ENCODE measurements at regions not wholly inside any gene's neighbourhood (a gene's known extent, or its start where the extent isn't known, plus 50 kb on each side); places are given as distances from the start of the nearest gene placed in this dataset.

- DNase-seq, result no peak
These were observed 86.2 kb downstream of the TSPAN8 start for GRCh38 chr12:71071536-71072097.

GRCh38 chr12:71070416-71071128 lies 87.2 kb downstream of the TSPAN8 start:
- no peak for DNase-seq

GRCh38 chr12:71069311-71069710 lies 88.5 kb downstream of the TSPAN8 start:
- DNase-seq, result no peak

GRCh38 chr12:71063087-71063486 lies 94.7 kb downstream of the TSPAN8 start:
- DNase-seq, result no peak

- no peak for DNase-seq
These were observed 96.3 kb downstream of the TSPAN8 start for GRCh38 chr12:71061451-71061850.

- DNase-seq, result no peak
These were observed 97.4 kb downstream of the TSPAN8 start for GRCh38 chr12:71060426-71060825.

GRCh38 chr12:71057330-71057729 lies 100.5 kb downstream of the TSPAN8 start:
- DNase-seq, result no peak

- DNase-seq, result no peak
These were observed 103.2 kb downstream of the TSPAN8 start for GRCh38 chr12:71054551-71054950.

- DNase-seq, result no peak
These were observed 111.6 kb downstream of the TSPAN8 start for GRCh38 chr12:71046215-71046614.

GRCh38 chr12:71045781-71046180 lies 112.0 kb downstream of the TSPAN8 start:
- no peak for DNase-seq

GRCh38 chr12:71041476-71041875 lies 116.3 kb downstream of the TSPAN8 start:
- no peak for DNase-seq

GRCh38 chr12:71038960-71039359 lies 118.4 kb upstream of the PTPRR start:
- no peak for DNase-seq

- no peak for DNase-seq
These were observed 116.0 kb upstream of the PTPRR start for GRCh38 chr12:71036526-71036925.

- DNase-seq, result no peak
These were observed 112.4 kb upstream of the PTPRR start for GRCh38 chr12:71032933-71033332.

- DNase-seq, result no peak
These were observed 108.8 kb upstream of the PTPRR start for GRCh38 chr12:71029302-71029701.

GRCh38 chr12:71027856-71028255 lies 107.3 kb upstream of the PTPRR start:
- no peak for DNase-seq

GRCh38 chr12:71024827-71025226 lies 104.3 kb upstream of the PTPRR start:
- DNase-seq, result no peak

- DNase-seq, result no peak
These were observed 103.7 kb upstream of the PTPRR start for GRCh38 chr12:71024281-71024680.

GRCh38 chr12:71021491-71021890 lies 101.0 kb upstream of the PTPRR start:
- DNase-seq, result no peak

- DNase-seq, result no peak
These were observed 98.8 kb upstream of the PTPRR start for GRCh38 chr12:71019282-71019831.

- DNase-seq, result no peak
These were observed 98.1 kb upstream of the PTPRR start for GRCh38 chr12:71018682-71019081.

GRCh38 chr12:71014180-71014785 lies 93.7 kb upstream of the PTPRR start:
- peak; percentile 16 for DNase-seq

- no peak for DNase-seq
These were observed 90.7 kb upstream of the PTPRR start for GRCh38 chr12:71011261-71011660.

GRCh38 chr12:71010143-71010479 lies 89.6 kb upstream of the PTPRR start:
- DNase-seq, result no peak
